Natural killer cell (primary cell): ENCODE measurements at regions not wholly inside any gene's neighbourhood (a gene's known extent, or its start where the extent isn't known, plus 50 kb on each side); places are given as distances from the start of the nearest gene placed in this dataset.

Experiments
- ATAC-seq, 3 donors: fragments of 150-1000 bp in 2 of 3; fragments of 200-7000 bp in 1 of 3; cut with Tn5 transposase; 1 replicate in 1 of 3; 2 replicates in 2 of 3; pipeline ENCODE4 v1.10.0; 2021; ENCODE audit warnings: mild to moderate bottlenecking in 2 of 3, moderate library complexity in 2 of 3
- DNase-seq, 2 donors: peaks; one replicate each; pipeline versions ENCODE4 v3.0.0 to v3.0.0-alpha.2; 2013 to 2021; ENCODE audit warnings: mixed read lengths in 1 of 2
- H3K27ac ChIP-seq: one replicate; pipeline ENCODE4 v1.5.1; 2013; ENCODE audit warnings: mild to moderate bottlenecking, low read length
- H3K27me3 ChIP-seq: one replicate; pipeline ENCODE4 v1.6.1; 2013; ENCODE audit warnings: low read length; ENCODE audit not compliant: control insufficient read depth, insufficient read depth
- H3K36me3 ChIP-seq: one replicate; pipeline ENCODE4 v1.6.1; 2013; ENCODE audit warnings: low read length; ENCODE audit not compliant: control insufficient read depth, insufficient read depth
- H3K4me1 ChIP-seq: one replicate; pipeline ENCODE4 v1.6.1; 2013; ENCODE audit warnings: low read length; ENCODE audit not compliant: control insufficient read depth, insufficient read depth
- H3K4me3 ChIP-seq: one replicate; pipeline ENCODE4 v1.5.1; 2013; ENCODE audit warnings: low read length
- H3K9me3 ChIP-seq: one replicate; pipeline ENCODE4 v1.6.1; 2013; ENCODE audit warnings: low read length; ENCODE audit not compliant: control insufficient read depth, insufficient read depth
- H3K27ac Mint-ChIP-seq, 2 donors: one replicate each; pipeline ENCODE4 v1.8.0; 2022; ENCODE audit warnings: mild to moderate bottlenecking in 2 of 2, mixed read lengths in 2 of 2, moderate library complexity in 1 of 2
- H3K27me3 Mint-ChIP-seq, 2 donors: one replicate each; pipeline ENCODE4 v1.8.0; 2022; ENCODE audit warnings: low read depth in 2 of 2, mixed read lengths in 2 of 2
- H3K36me3 Mint-ChIP-seq: one replicate; pipeline ENCODE4 v1.8.0; 2022; ENCODE audit warnings: mixed read lengths
- H3K4me1 Mint-ChIP-seq, 2 donors: one replicate each; pipeline ENCODE4 v1.8.0; 2022; ENCODE audit warnings: mixed read lengths in 2 of 2
- H3K4me3 Mint-ChIP-seq: one replicate; pipeline ENCODE4 v1.8.0; 2022; ENCODE audit warnings: mild to moderate bottlenecking, moderate library complexity, mixed read lengths
- H3K9me3 Mint-ChIP-seq, 2 donors: one replicate each; pipeline ENCODE4 v1.8.0; 2022; ENCODE audit warnings: mixed read lengths in 2 of 2
- CTCF ChIP-seq: fragments of 200-600 bp; IDR thresholded peaks from one replicate; pipeline ENCODE4 v1.8.0; 2022; ENCODE audit warnings: antibody characterized with exemption
- WGBS: methylation state at CpG from one replicate; pipeline ENCODE4 v1.1.7; 2013; ENCODE audit warnings: missing lambda C conversion rate; ENCODE audit not compliant: insufficient coverage; 5-methylcytosine and 5-hydroxymethylcytosine counted together
- intact Hi-C: fragments of 100-400 bp; cut with micrococcal nuclease; formaldehyde crosslinking; loops from one replicate; pipeline ENCODE4 v1.14.2; 2022

DNA sequence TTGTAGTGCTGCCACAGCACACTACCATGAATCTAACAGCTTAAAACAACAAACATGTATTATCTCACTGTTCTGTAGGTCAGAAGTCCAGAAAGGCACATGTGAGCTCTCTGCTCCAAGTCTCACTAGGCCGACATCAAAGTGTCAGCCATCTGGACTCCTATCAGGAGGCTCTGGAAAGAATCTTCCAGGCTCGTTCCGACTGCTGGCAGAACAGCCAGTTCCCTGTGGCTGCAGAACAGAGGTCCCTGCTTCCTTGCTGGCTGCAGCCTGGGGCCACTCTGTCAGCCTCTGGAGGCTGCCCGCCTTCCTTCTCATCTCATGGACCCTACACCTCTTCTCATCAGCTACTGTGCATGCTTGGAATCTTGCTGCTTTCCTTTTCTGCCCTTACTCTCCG, 168.9 kb downstream of the CBLN1 start:
- no peak for ATAC-seq

DNA sequence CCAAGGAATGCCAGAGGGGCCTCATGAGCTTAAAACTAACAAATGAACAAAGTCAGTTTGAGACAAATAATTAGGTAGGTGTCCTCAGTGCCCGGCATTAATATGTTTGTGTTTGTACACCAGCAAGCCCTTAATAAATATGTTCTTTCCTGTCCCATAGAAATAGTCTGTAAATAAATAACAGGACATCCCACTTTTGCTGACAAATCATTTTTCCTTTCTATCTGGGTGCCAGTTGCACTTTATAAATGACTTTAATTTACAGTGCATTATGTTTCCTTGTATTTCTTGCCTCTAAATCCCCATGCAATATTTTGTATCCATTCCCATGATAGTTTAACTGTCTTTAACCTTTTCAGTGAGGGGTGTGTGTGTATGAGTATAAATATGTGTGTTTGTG, 170.3 kb downstream of the CBLN1 start:
- no peaks in the 10 kb centered on the region for H3K4me1 Mint-ChIP-seq
- peaks cover 4 to 9% of the 10 kb centered on the region in 2 donors for H3K9me3 Mint-ChIP-seq
- no peak overlapping the region for H3K27ac Mint-ChIP-seq
- WGBS = 83% methylated on average over 1 of the region's 1 CpG
- H3K36me3 Mint-ChIP-seq = no peaks in the 10 kb centered on the region
- DNase-seq (no peak), ATAC-seq (no peak)
- no peaks in the 10 kb centered on the region for H3K36me3 ChIP-seq
- H3K9me3 ChIP-seq = no peaks in the 10 kb centered on the region
- no peak overlapping the region for H3K4me3 Mint-ChIP-seq
- H3K27me3 Mint-ChIP-seq = no peaks in the 10 kb centered on the region
- H3K4me3 ChIP-seq = no peak overlapping the region
- no peaks in the 10 kb centered on the region for H3K4me1 ChIP-seq
- no peak overlapping the region for H3K27ac ChIP-seq
- TF ChIP-seq CTCF = no peak
- intact Hi-C loops = no loop called here
- H3K27me3 ChIP-seq = no peaks in the 10 kb centered on the region

More for the DNA sequence above, 168.9 kb downstream of the CBLN1 start:
- DNase-seq = no peak
- peaks cover 4 to 9% of the 10 kb centered on the region in 2 donors for H3K9me3 Mint-ChIP-seq
- no peak overlapping the region for H3K27ac Mint-ChIP-seq
- no peaks in the 10 kb centered on the region for H3K4me1 ChIP-seq
- no peaks in the 10 kb centered on the region for H3K27me3 Mint-ChIP-seq
- no peaks in the 10 kb centered on the region for H3K27me3 ChIP-seq
- TF ChIP-seq CTCF = no peak
- no peaks in the 10 kb centered on the region for H3K36me3 Mint-ChIP-seq
- no peak overlapping the region for H3K4me3 ChIP-seq
- no peak overlapping the region for H3K27ac ChIP-seq
- no peaks in the 10 kb centered on the region for H3K36me3 ChIP-seq
- intact Hi-C loops = no loop called here
- 55% methylated on average over 5 of the region's 5 CpGs for WGBS
- H3K4me1 Mint-ChIP-seq = no peaks in the 10 kb centered on the region
- H3K9me3 ChIP-seq = no peaks in the 10 kb centered on the region
- no peak overlapping the region for H3K4me3 Mint-ChIP-seq

- Mint-ChIP-seq H3K9me3 (peaks cover 4 to 12% of the 10 kb centered on the region in 2 donors), H3K27ac (no peak overlapping the region), H3K36me3 (no peaks in the 10 kb centered on the region), H3K27me3 (no peaks in the 10 kb centered on the region), H3K4me3 (no peak overlapping the region), H3K4me1 (no peaks in the 10 kb centered on the region)
- Histone ChIP-seq H3K4me3 (no peak overlapping the region), H3K27ac (no peak overlapping the region), H3K36me3 (no peaks in the 10 kb centered on the region), H3K27me3 (no peaks in the 10 kb centered on the region), H3K9me3 (no peaks in the 10 kb centered on the region), H3K4me1 (no peaks in the 10 kb centered on the region)
- intact Hi-C loops = no loop called here
- WGBS = 69% methylated on average over 3 of the region's 3 CpGs
- ATAC-seq = no peak
- DNase-seq = no peak
- no peak for TF ChIP-seq CTCF
Measured at GRCh38 chr16:49108611-49109010, 173.0 kb downstream of the CBLN1 start.

DNA sequence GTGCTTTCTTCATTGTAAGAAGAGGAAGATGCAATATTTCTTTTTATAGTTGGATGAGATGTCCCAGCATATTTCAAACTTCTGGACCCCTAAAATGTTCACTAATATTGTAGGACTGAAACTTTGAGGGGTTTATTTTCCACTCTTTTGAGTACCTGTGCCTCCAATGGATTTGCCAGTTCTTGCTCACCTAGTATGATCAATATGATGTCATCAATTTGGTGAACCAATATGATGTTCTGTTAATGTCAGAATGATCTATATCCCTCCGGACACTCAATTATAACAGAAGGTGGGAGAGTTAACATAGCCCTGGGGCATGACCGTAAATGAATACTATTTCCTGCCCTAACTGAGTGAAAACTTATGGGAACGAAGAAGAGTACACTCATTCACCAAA, 178.3 kb downstream of the CBLN1 start:
- H3K27me3 Mint-ChIP-seq = no peaks in the 10 kb centered on the region
- no peak for DNase-seq
- peaks cover 0 to 4% of the 10 kb centered on the region in 2 donors for H3K9me3 Mint-ChIP-seq
- Histone ChIP-seq H3K4me3 (no peak overlapping the region), H3K36me3 (no peaks in the 10 kb centered on the region), H3K9me3 (no peaks in the 10 kb centered on the region), H3K27me3 (no peaks in the 10 kb centered on the region), H3K4me1 (no peaks in the 10 kb centered on the region), H3K27ac (no peak overlapping the region)
- H3K36me3 Mint-ChIP-seq = no peaks in the 10 kb centered on the region
- no peak overlapping the region for H3K27ac Mint-ChIP-seq
- no peak for TF ChIP-seq CTCF
- intact Hi-C loops = no loop called here
- no peak overlapping the region for H3K4me3 Mint-ChIP-seq
- 100% methylated on average over 1 of the region's 3 CpGs for WGBS
- ATAC-seq = no peak
- no peaks in the 10 kb centered on the region for H3K4me1 Mint-ChIP-seq
